AG08396 (cell line): ENCODE measurements at regions not wholly inside any gene's neighbourhood (a gene's known extent, or its start where the extent isn't known, plus 50 kb on each side); places are given as distances from the start of the nearest gene placed in this dataset.

Experiments
- DNase-seq: peaks from one replicate; pipeline ENCODE4 v3.0.0; 2012; ENCODE audit warnings: low spot score, mixed read lengths

GRCh38 chr20:24334830-24335229 lies 134.6 kb upstream of the SYNDIG1 start:
- no peak for DNase-seq

- DNase-seq: no peak
These were observed 136.5 kb upstream of the SYNDIG1 start for GRCh38 chr20:24332956-24333355.

- no peak for DNase-seq
These were observed 137.5 kb upstream of the SYNDIG1 start for GRCh38 chr20:24331939-24332338.

GRCh38 chr20:24328901-24329300 lies 140.5 kb upstream of the SYNDIG1 start:
- no peak for DNase-seq

- DNase-seq: no peak
These were observed 147.5 kb upstream of the SYNDIG1 start for GRCh38 chr20:24321973-24322372.

GRCh38 chr20:24318569-24319352 lies 150.7 kb upstream of the SYNDIG1 start:
- DNase-seq: no peak

GRCh38 chr20:24317224-24317623 lies 152.2 kb upstream of the SYNDIG1 start:
- no peak for DNase-seq

GRCh38 chr20:24316731-24317130 lies 152.7 kb upstream of the SYNDIG1 start:
- no peak for DNase-seq

- no peak for DNase-seq
These were observed 155.4 kb upstream of the SYNDIG1 start for GRCh38 chr20:24314053-24314452.

- DNase-seq: no peak
These were observed 159.8 kb upstream of the SYNDIG1 start for GRCh38 chr20:24309596-24309995.

GRCh38 chr20:24305371-24305770 lies 164.1 kb upstream of the SYNDIG1 start:
- no peak for DNase-seq

GRCh38 chr20:24304291-24304690 lies 165.1 kb upstream of the SYNDIG1 start:
- DNase-seq: no peak

GRCh38 chr20:24303393-24304170 lies 165.8 kb upstream of the SYNDIG1 start:
- no peak for DNase-seq

- no peak for DNase-seq
These were observed 171.4 kb upstream of the SYNDIG1 start for GRCh38 chr20:24297993-24298392.

GRCh38 chr20:24296477-24297261 lies 172.8 kb upstream of the SYNDIG1 start:
- no peak for DNase-seq

GRCh38 chr20:24291014-24291413 lies 178.4 kb upstream of the SYNDIG1 start:
- DNase-seq: no peak

GRCh38 chr20:24289737-24290481 lies 179.5 kb upstream of the SYNDIG1 start:
- no peak for DNase-seq

GRCh38 chr20:24283186-24283585 lies 186.2 kb upstream of the SYNDIG1 start:
- DNase-seq: no peak

- DNase-seq: no peak
These were observed 192.2 kb upstream of the SYNDIG1 start for GRCh38 chr20:24277196-24277595.

GRCh38 chr20:24275946-24276705 lies 193.3 kb upstream of the SYNDIG1 start:
- no peak for DNase-seq

GRCh38 chr20:24273251-24273650 lies 196.2 kb upstream of the SYNDIG1 start:
- DNase-seq: no peak
